Progenitor cell of endocrine pancreas (in vitro differentiated cells): ENCODE measurements at regions not wholly inside any gene's neighbourhood (a gene's known extent, or its start where the extent isn't known, plus 50 kb on each side); places are given as distances from the start of the nearest gene placed in this dataset.

Source experiments
- DNase-seq: peaks from one replicate; pipeline ENCODE4 v3.0.0; 2021; ENCODE audit warnings: low spot score; ENCODE audit not compliant: unreplicated experiment
- H3K27ac Mint-ChIP-seq: 2 replicates; pipeline ENCODE4 v1.8.0; 2021; ENCODE audit warnings: mild to moderate bottlenecking, moderate library complexity, mixed read lengths
- H3K27me3 Mint-ChIP-seq: 2 replicates; pipeline ENCODE4 v1.8.0; 2021; ENCODE audit warnings: mixed read lengths
- H3K36me3 Mint-ChIP-seq: 2 replicates; pipeline ENCODE4 v1.8.0; 2022; ENCODE audit warnings: mixed read lengths; ENCODE audit not compliant: insufficient read depth
- H3K4me1 Mint-ChIP-seq: 2 replicates; pipeline ENCODE4 v1.8.0; 2021; ENCODE audit warnings: low read depth, mixed read lengths
- H3K4me3 Mint-ChIP-seq: 2 replicates; pipeline ENCODE4 v1.8.0; 2021; ENCODE audit warnings: low read depth, mild to moderate bottlenecking, moderate library complexity, mixed read lengths
- H3K9me3 Mint-ChIP-seq: 2 replicates; pipeline ENCODE4 v1.8.0; 2021; ENCODE audit warnings: low read depth, mixed read lengths
- TF ChIP-seq, protein P1 (sequence below): fragments of 200-600 bp; sonication (generic); IDR thresholded peaks from one replicate; pipeline ENCODE4 v1.5.0; 2021; ENCODE audit warnings: antibody characterized with exemption, mild to moderate bottlenecking; ENCODE audit not compliant: unreplicated experiment

DNA sequence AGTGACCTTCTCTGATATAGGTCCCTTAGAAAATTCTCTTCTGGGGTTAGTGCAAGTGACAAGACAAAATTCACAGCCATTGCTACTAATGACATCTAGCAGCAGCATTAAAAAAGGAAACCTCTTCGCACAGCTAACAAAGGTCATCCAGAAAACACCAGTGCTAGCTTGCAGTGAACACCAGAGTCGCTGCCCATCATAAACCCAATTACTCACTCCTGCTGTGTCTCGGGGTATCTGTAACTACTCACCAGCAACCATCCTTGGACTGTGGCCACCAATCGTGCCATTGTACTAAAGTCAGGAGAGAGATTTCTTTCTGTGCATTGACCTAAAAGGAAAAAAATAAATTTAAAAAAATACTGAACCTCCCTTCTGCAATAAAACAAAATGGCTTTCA, 1494.7 kb upstream of the CDH8 start:
- H3K27me3 Mint-ChIP-seq = no peaks in the 10 kb centered on the region
- peaks cover 4% of the 10 kb centered on the region for H3K4me1 Mint-ChIP-seq
- TF ChIP-seq, protein P1, sequence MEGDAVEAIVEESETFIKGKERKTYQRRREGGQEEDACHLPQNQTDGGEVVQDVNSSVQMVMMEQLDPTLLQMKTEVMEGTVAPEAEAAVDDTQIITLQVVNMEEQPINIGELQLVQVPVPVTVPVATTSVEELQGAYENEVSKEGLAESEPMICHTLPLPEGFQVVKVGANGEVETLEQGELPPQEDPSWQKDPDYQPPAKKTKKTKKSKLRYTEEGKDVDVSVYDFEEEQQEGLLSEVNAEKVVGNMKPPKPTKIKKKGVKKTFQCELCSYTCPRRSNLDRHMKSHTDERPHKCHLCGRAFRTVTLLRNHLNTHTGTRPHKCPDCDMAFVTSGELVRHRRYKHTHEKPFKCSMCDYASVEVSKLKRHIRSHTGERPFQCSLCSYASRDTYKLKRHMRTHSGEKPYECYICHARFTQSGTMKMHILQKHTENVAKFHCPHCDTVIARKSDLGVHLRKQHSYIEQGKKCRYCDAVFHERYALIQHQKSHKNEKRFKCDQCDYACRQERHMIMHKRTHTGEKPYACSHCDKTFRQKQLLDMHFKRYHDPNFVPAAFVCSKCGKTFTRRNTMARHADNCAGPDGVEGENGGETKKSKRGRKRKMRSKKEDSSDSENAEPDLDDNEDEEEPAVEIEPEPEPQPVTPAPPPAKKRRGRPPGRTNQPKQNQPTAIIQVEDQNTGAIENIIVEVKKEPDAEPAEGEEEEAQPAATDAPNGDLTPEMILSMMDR = no peak
- DNase-seq = no peak
- H3K36me3 Mint-ChIP-seq = no peaks in the 10 kb centered on the region
- H3K9me3 Mint-ChIP-seq = no peaks in the 10 kb centered on the region
- no peak overlapping the region for H3K4me3 Mint-ChIP-seq
- H3K27ac Mint-ChIP-seq = no peak overlapping the region

DNA sequence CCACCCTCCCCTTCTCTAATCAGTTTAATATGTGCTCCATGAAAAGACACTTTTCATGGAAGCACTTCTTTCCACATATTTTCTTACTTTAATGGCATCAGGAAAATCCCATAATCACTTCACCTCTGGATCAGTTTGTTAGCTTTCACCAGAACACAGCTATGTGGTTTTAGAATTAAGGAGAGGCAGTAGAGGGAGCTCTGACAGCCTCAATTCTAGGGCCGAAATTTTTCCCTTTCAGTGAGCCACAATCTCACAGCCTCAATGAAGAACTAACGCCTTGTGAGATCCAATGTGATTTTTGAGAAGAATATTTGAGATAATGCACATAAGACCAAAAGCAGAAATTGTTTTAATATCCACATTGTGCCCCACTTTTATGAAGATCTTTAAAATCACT, 1494.0 kb upstream of the CDH8 start:
- TF ChIP-seq, protein P1 = no peak
- H3K27ac Mint-ChIP-seq = no peak overlapping the region
- H3K4me1 Mint-ChIP-seq = peaks cover 4% of the 10 kb centered on the region
- no peaks in the 10 kb centered on the region for H3K9me3 Mint-ChIP-seq
- no peak overlapping the region for H3K4me3 Mint-ChIP-seq
- no peaks in the 10 kb centered on the region for H3K36me3 Mint-ChIP-seq
- no peak for DNase-seq
- no peaks in the 10 kb centered on the region for H3K27me3 Mint-ChIP-seq

GRCh38 chr16:63527404-63527803, 1491.2 kb upstream of the CDH8 start:
- no peaks in the 10 kb centered on the region for H3K36me3 Mint-ChIP-seq
- H3K27me3 Mint-ChIP-seq = no peaks in the 10 kb centered on the region
- no peak overlapping the region for H3K4me3 Mint-ChIP-seq
- peaks cover 4% of the 10 kb centered on the region for H3K4me1 Mint-ChIP-seq
- TF ChIP-seq, protein P1 = no peak
- DNase-seq = no peak
- no peaks in the 10 kb centered on the region for H3K9me3 Mint-ChIP-seq
- no peak overlapping the region for H3K27ac Mint-ChIP-seq

DNA sequence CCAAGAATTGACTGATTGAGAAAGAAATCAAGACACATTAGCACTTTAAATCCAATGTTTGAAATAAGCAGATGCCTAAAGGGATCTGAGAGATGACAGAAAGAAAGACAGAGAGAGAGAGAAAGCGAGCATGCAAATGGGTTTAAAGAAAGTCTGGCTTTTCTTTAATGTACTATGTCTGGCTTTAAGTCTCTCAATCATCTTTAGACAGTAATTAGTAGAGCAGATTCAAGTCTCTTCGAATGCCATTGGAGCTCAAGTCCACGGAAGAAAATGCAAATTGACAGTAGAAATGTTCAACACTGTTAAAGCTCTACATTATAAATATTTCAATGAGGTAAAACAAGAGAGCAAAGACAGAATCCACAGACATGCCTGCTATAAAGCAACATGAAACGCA, 1480.2 kb upstream of the CDH8 start:
- DNase-seq = no peak
- no peaks in the 10 kb centered on the region for H3K4me1 Mint-ChIP-seq
- H3K27ac Mint-ChIP-seq = no peak overlapping the region
- H3K27me3 Mint-ChIP-seq = no peaks in the 10 kb centered on the region
- no peak overlapping the region for H3K4me3 Mint-ChIP-seq
- TF ChIP-seq, protein P1 = no peak
- no peaks in the 10 kb centered on the region for H3K9me3 Mint-ChIP-seq
- no peaks in the 10 kb centered on the region for H3K36me3 Mint-ChIP-seq

- Mint-ChIP-seq H3K27ac (no peak overlapping the region), H3K9me3 (no peaks in the 10 kb centered on the region), H3K27me3 (no peaks in the 10 kb centered on the region), H3K4me1 (no peaks in the 10 kb centered on the region), H3K36me3 (no peaks in the 10 kb centered on the region), H3K4me3 (no peak overlapping the region)
- TF ChIP-seq, protein P1 = no peak
- DNase-seq = no peak
Observed at GRCh38 chr16:63512910-63513309, 1476.7 kb upstream of the CDH8 start.

DNA sequence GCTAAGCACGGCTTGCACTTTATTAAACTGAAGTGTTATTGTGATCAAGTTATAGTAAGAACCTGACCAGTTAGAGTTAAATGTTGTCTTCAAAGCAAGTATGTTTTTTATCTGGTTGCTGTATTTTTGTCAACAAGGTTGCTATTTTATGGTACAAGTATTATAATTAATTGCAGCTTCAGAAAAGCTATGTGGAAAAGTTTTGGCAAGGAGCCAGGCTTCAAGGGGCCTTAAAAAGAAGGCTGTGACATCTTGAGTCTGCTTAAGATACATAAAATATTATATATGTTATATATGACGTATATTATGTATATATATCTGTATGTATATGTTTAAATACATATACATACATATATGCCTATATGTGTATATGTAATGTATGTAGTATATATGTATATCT, 1461.2 kb upstream of the CDH8 start:
- no peak for DNase-seq
- Mint-ChIP-seq H3K4me3 (no peak overlapping the region), H3K9me3 (no peaks in the 10 kb centered on the region), H3K36me3 (no peaks in the 10 kb centered on the region), H3K4me1 (no peaks in the 10 kb centered on the region), H3K27me3 (no peaks in the 10 kb centered on the region), H3K27ac (no peak overlapping the region)
- TF ChIP-seq, protein P1 = no peak
